Prostate gland (tissue), 2 donors: ENCODE measurements at regions not wholly inside any gene's neighbourhood (a gene's known extent, or its start where the extent isn't known, plus 50 kb on each side); places are given as distances from the start of the nearest gene placed in this dataset.

ENCODE experiments used
- DNase-seq: peaks from one replicate; pipeline ENCODE4 v3.0.0-alpha.2; 2019; ENCODE audit warnings: low spot score
- H3K27ac ChIP-seq, 2 donors: fragments of 200-600 bp; sonication (generic); 2 replicates each; pipeline ENCODE4 v1.5.1; 2017 to 2019
- H3K27me3 ChIP-seq: fragments of 200-600 bp; sonication (generic); replicated peaks from 2 replicates; pipeline ENCODE4 v1.5.1; 2019; ENCODE audit not compliant: insufficient read depth
- H3K36me3 ChIP-seq, 2 donors: fragments of 200-600 bp; sonication (generic); 1 replicate in 1 of 2; 2 replicates in 1 of 2; pipeline versions ENCODE4 v1.5.1 to v1.8.1; 2017 to 2019
- H3K4me1 ChIP-seq: fragments of 200-600 bp; sonication (generic); replicated peaks from 2 replicates; pipeline ENCODE4 v1.5.1; 2019
- H3K4me3 ChIP-seq, 2 donors: fragments of 200-600 bp; sonication (generic); 2 replicates each; pipeline ENCODE4 v1.5.1; 2017 to 2019
- H3K9me3 ChIP-seq: fragments of 200-600 bp; sonication (generic); 2 replicates; pipeline ENCODE4 v1.5.1; 2017
- CTCF ChIP-seq, 4 experiments: fragments of 200-600 bp in 2 of 4; fragments of 450-650 bp in 2 of 4; sonication (generic) in 2 of 4; IDR thresholded peaks; 1 replicate in 3 of 4; 2 replicates in 1 of 4; pipeline ENCODE4 v1.5.1; 2016 to 2019; ENCODE audit warnings: antibody characterized with exemption in 4 of 4, mild to moderate bottlenecking in 2 of 4, moderate library complexity in 2 of 4
- POLR2A ChIP-seq: fragments of 450-650 bp; IDR thresholded peaks from one replicate; pipeline ENCODE4 v1.6.1; 2016; ENCODE audit warnings: antibody characterized with exemption, mild to moderate bottlenecking
- POLR2AphosphoS5 ChIP-seq: sonication (generic); formaldehyde crosslinking; IDR thresholded peaks from one replicate; pipeline ENCODE4 v1.6.1; 2017; ENCODE audit warnings: antibody characterized with exemption
- whole genome bisulfite sequencing: methylation state at CpG from one replicate; pipeline ENCODE4 v1.1.5; 2018; 5-methylcytosine and 5-hydroxymethylcytosine counted together
- intact Hi-C: fragments of 100-400 bp; cut with DNase I; formaldehyde crosslinking; loops from one replicate; pipeline ENCODE4 v1.14.2; 2022

- Histone ChIP-seq H3K27me3 (no peaks in the 10 kb centered on the region), H3K36me3 (no peaks in the 10 kb centered on the region), H3K9me3 (no peaks in the 10 kb centered on the region), H3K27ac (no peak overlapping the region), H3K4me3 (no peak overlapping the region), H3K4me1 (no peaks in the 10 kb centered on the region)
- intact Hi-C loops: no loop called here
- TF ChIP-seq CTCF (IDR thresholded peaks at IDR 0.05): no peak
- TF ChIP-seq POLR2AphosphoS5: no peak
- 45% methylated on average over 2 of the region's 2 CpGs for WGBS
- DNase-seq: no peak
Measured at GRCh38 chr18:30298769-30299168, 743.8 kb downstream of the DSC3 start.

- H3K27me3 ChIP-seq: no peaks in the 10 kb centered on the region
- no peaks in the 10 kb centered on the region for H3K9me3 ChIP-seq
- 59% methylated on average over 6 of the region's 6 CpGs for WGBS
- TF ChIP-seq POLR2AphosphoS5 (no peak), CTCF (IDR thresholded peaks at IDR 0.05) (no peak), POLR2A (no peak)
- no peak overlapping the region for H3K4me3 ChIP-seq
- no peaks in the 10 kb centered on the region for H3K36me3 ChIP-seq
- intact Hi-C loops: no loop called here
- no peak for DNase-seq
- H3K27ac ChIP-seq: no peak overlapping the region
- H3K4me1 ChIP-seq: no peaks in the 10 kb centered on the region
Measured at GRCh38 chr18:30288662-30289414, 753.7 kb downstream of the DSC3 start.

- H3K27ac ChIP-seq: no peak overlapping the region
- DNase-seq: peak; percentile 4
- H3K36me3 ChIP-seq: no peaks in the 10 kb centered on the region
- no peak overlapping the region for H3K4me3 ChIP-seq
- no peaks in the 10 kb centered on the region for H3K4me1 ChIP-seq
- intact Hi-C loops: no loop called here
- TF ChIP-seq CTCF (IDR thresholded peaks at IDR 0.05) (peak in 3 of 4 experiments; percentile 38 to 54 (median 46)), POLR2A (no peak), POLR2AphosphoS5 (no peak)
- 41% methylated on average over 5 of the region's 5 CpGs for WGBS
- H3K27me3 ChIP-seq: no peaks in the 10 kb centered on the region
- no peaks in the 10 kb centered on the region for H3K9me3 ChIP-seq
Measured at GRCh38 chr18:30280861-30281470, 761.6 kb downstream of the DSC3 start.

- Histone ChIP-seq H3K36me3 (no peaks in the 10 kb centered on the region), H3K27me3 (no peaks in the 10 kb centered on the region), H3K9me3 (no peaks in the 10 kb centered on the region), H3K4me3 (no peak overlapping the region), H3K4me1 (no peaks in the 10 kb centered on the region), H3K27ac (no peak overlapping the region)
- TF ChIP-seq CTCF (IDR thresholded peaks at IDR 0.05): no peak
- no peak for TF ChIP-seq POLR2AphosphoS5
- no peak for TF ChIP-seq POLR2A
- intact Hi-C loops: no loop called here
- no peak for DNase-seq
Measured at GRCh38 chr18:30280186-30280585, 762.4 kb downstream of the DSC3 start.

- DNase-seq: no peak
- Histone ChIP-seq H3K4me3 (no peak overlapping the region), H3K9me3 (no peaks in the 10 kb centered on the region), H3K27me3 (no peaks in the 10 kb centered on the region), H3K27ac (no peak overlapping the region), H3K4me1 (no peaks in the 10 kb centered on the region), H3K36me3 (no peaks in the 10 kb centered on the region)
- intact Hi-C loops: no loop called here
- no peak for TF ChIP-seq POLR2AphosphoS5
- no peak for TF ChIP-seq CTCF (IDR thresholded peaks at IDR 0.05)
- no peak for TF ChIP-seq POLR2A
- 74% methylated on average over 1 of the region's 1 CpG for whole genome bisulfite sequencing
Measured at GRCh38 chr18:30277676-30278075, 764.9 kb downstream of the DSC3 start.
